ENCODE measurements at regions not wholly inside any gene's neighbourhood (a gene's known extent, or its start where the extent isn't known, plus 50 kb on each side); places are given as distances from the start of the nearest gene placed in this dataset.

- Mint-ChIP-seq H3K36me3 (ENCODE audit: low read depth) (peaks cover 6% of the 10 kb centered on the region), H3K9me3 (peaks cover 46% of the 10 kb centered on the region), H3K27ac (no peak overlapping the region), H3K27me3 (ENCODE audit: low read depth, poor library complexity) (peaks cover 7% of the 10 kb centered on the region), H3K4me1 (peaks cover 4% of the 10 kb centered on the region), H3K4me3 (no peak overlapping the region)
- no peak for TF ChIP-seq CTCF (IDR thresholded peaks at IDR 0.05)
- no peak for DNase-seq
Measured at GRCh38 chr3:139197251-139197650, 146.6 kb upstream of the MRPS22 start.

- TF ChIP-seq CTCF (IDR thresholded peaks at IDR 0.05), result no peak
- H3K27ac Mint-ChIP-seq, result no peak overlapping the region
- H3K4me3 Mint-ChIP-seq, result no peak overlapping the region
- peaks cover 4% of the 10 kb centered on the region for H3K4me1 Mint-ChIP-seq
- H3K9me3 Mint-ChIP-seq, result peaks cover 43% of the 10 kb centered on the region
- H3K36me3 Mint-ChIP-seq (ENCODE audit: low read depth), result peaks cover 6% of the 10 kb centered on the region
- H3K27me3 Mint-ChIP-seq (ENCODE audit: low read depth, poor library complexity), result peaks cover 7% of the 10 kb centered on the region
- no peak for DNase-seq
Measured at GRCh38 chr3:139198186-139198585, 145.6 kb upstream of the MRPS22 start.

GRCh38 chr3:139198929-139199328 lies 144.9 kb upstream of the MRPS22 start:
- Mint-ChIP-seq H3K36me3 (ENCODE audit: low read depth) (peaks cover 6% of the 10 kb centered on the region), H3K27ac (no peak overlapping the region), H3K4me1 (peaks cover 4% of the 10 kb centered on the region), H3K4me3 (no peak overlapping the region), H3K27me3 (ENCODE audit: low read depth, poor library complexity) (peaks cover 7% of the 10 kb centered on the region), H3K9me3 (peaks cover 38% of the 10 kb centered on the region)
- no peak for DNase-seq
- TF ChIP-seq CTCF (IDR thresholded peaks at IDR 0.05), result no peak

- H3K27me3 Mint-ChIP-seq (ENCODE audit: low read depth, poor library complexity), result peaks cover 7% of the 10 kb centered on the region
- H3K27ac Mint-ChIP-seq, result no peak overlapping the region
- no peak for DNase-seq
- H3K4me1 Mint-ChIP-seq, result peaks cover 4% of the 10 kb centered on the region
- peaks cover 33% of the 10 kb centered on the region for H3K9me3 Mint-ChIP-seq
- H3K4me3 Mint-ChIP-seq, result no peak overlapping the region
- no peak for TF ChIP-seq CTCF (IDR thresholded peaks at IDR 0.05)
- H3K36me3 Mint-ChIP-seq (ENCODE audit: low read depth), result peaks cover 6% of the 10 kb centered on the region
Measured at GRCh38 chr3:139199421-139200010, 144.3 kb upstream of the MRPS22 start.

GRCh38 chr3:139201446-139202225 lies 142.2 kb upstream of the MRPS22 start:
- no peak overlapping the region for H3K4me3 Mint-ChIP-seq
- peaks cover 14% of the 10 kb centered on the region for H3K9me3 Mint-ChIP-seq
- peaks cover 12% of the 10 kb centered on the region for H3K27me3 Mint-ChIP-seq (ENCODE audit: low read depth, poor library complexity)
- DNase-seq, result no peak
- H3K27ac Mint-ChIP-seq, result no peak overlapping the region
- TF ChIP-seq CTCF (IDR thresholded peaks at IDR 0.05), result no peak
- peaks cover 3% of the 10 kb centered on the region for H3K36me3 Mint-ChIP-seq (ENCODE audit: low read depth)
- peaks cover 4% of the 10 kb centered on the region for H3K4me1 Mint-ChIP-seq
